ENCODE measurements at regions not wholly inside any gene's neighbourhood (a gene's known extent, or its start where the extent isn't known, plus 50 kb on each side); places are given as distances from the start of the nearest gene placed in this dataset.

DNA sequence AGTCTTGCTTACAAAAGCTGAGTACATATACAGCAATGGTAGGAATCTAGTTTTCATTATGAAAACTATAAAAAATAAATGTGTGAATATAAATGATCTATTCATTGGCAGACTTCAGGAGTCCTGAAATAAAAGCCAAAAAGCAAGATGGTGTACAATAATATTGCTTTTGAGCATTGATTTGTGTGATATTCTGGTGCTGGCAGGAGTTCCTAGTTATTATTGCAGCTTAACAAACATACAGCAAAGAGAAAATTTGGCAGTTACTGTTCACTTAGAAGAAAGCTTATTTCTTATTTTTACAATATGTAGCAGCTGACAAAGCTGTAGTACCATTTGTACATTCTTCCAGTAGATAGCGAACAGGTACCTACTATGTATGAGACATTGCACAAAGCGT lies 1518.9 kb upstream of the TENM4 start:
- H3K4me1 Mint-ChIP-seq, result no peaks in the 10 kb centered on the region

DNA sequence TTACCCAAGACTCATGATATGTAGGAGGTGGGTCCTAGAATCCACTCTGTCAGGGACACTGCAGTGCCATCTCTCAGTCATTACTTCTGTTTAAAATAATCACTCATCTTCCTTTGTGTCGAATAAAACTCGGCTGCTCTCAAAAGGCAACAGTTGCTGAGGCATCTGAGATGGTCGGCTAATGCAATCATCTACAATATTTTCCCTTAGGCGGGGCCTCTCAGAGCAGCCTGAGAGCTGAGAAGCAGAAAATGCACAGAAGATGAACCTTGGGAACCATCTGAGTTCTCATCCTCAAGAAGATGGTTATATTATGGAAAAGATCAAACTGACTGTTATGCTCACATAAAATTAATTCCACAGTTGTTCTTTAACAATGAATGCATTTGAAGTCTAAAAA lies 1518.2 kb upstream of the TENM4 start:
- Mint-ChIP-seq H3K4me3 (no peak overlapping the region), H3K27ac (no peak overlapping the region), H3K9me3 (no peaks in the 10 kb centered on the region), H3K27me3 (ENCODE audit: insufficient read depth, low read depth) (peaks cover 5% of the 10 kb centered on the region), H3K4me1 (no peaks in the 10 kb centered on the region), H3K36me3 (no peaks in the 10 kb centered on the region)
- Histone ChIP-seq H3K79me2 (ENCODE audit: low read depth) (no peaks in the 10 kb centered on the region), H3K27ac (no peak overlapping the region), H3K9me3 (ENCODE audit: low read depth) (no peaks in the 10 kb centered on the region), H3K27me3 (no peaks in the 10 kb centered on the region), H3K4me2 (no peak overlapping the region), H2AFZ (replicated peaks) (no peak overlapping the region), H3K4me3 (no peak overlapping the region), H3K9ac (no peak overlapping the region), H3K36me3 (no peaks in the 10 kb centered on the region), H3F3A (ENCODE audit: low read depth) (no peaks in the 10 kb centered on the region), H4K20me1 (ENCODE audit: low read depth) (no peaks in the 10 kb centered on the region), H3K4me1 (no peaks in the 10 kb centered on the region)
- TF ChIP-seq, protein P1, sequence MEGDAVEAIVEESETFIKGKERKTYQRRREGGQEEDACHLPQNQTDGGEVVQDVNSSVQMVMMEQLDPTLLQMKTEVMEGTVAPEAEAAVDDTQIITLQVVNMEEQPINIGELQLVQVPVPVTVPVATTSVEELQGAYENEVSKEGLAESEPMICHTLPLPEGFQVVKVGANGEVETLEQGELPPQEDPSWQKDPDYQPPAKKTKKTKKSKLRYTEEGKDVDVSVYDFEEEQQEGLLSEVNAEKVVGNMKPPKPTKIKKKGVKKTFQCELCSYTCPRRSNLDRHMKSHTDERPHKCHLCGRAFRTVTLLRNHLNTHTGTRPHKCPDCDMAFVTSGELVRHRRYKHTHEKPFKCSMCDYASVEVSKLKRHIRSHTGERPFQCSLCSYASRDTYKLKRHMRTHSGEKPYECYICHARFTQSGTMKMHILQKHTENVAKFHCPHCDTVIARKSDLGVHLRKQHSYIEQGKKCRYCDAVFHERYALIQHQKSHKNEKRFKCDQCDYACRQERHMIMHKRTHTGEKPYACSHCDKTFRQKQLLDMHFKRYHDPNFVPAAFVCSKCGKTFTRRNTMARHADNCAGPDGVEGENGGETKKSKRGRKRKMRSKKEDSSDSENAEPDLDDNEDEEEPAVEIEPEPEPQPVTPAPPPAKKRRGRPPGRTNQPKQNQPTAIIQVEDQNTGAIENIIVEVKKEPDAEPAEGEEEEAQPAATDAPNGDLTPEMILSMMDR (IDR thresholded peaks at IDR 0.05), result no peak
- no peak for TF ChIP-seq EZH2phosphoT487 (IDR thresholded peaks at IDR 0.05)
- TF ChIP-seq EZH2 (IDR thresholded peaks at IDR 0.05), result no peak
- DNase-seq (ENCODE audit: low spot score), result no peak

More for the DNA sequence above, 1518.9 kb upstream of the TENM4 start:
- Mint-ChIP-seq H3K4me3 (no peak overlapping the region), H3K27me3 (ENCODE audit: insufficient read depth, low read depth) (peaks cover 5% of the 10 kb centered on the region), H3K9me3 (no peaks in the 10 kb centered on the region), H3K27ac (no peak overlapping the region), H3K36me3 (no peaks in the 10 kb centered on the region)
- H3K9me3 ChIP-seq (ENCODE audit: low read depth), result no peaks in the 10 kb centered on the region
- TF ChIP-seq, protein P1 (IDR thresholded peaks at IDR 0.05), result no peak
- TF ChIP-seq EZH2 (IDR thresholded peaks at IDR 0.05), result no peak
- H3K4me1 ChIP-seq, result no peaks in the 10 kb centered on the region
- H3F3A ChIP-seq (ENCODE audit: low read depth), result no peaks in the 10 kb centered on the region
- H3K27me3 ChIP-seq, result no peaks in the 10 kb centered on the region
- no peaks in the 10 kb centered on the region for H4K20me1 ChIP-seq (ENCODE audit: low read depth)
- H3K4me2 ChIP-seq, result no peak overlapping the region
- no peak overlapping the region for H3K27ac ChIP-seq
- no peak overlapping the region for H2AFZ ChIP-seq (replicated peaks)
- no peaks in the 10 kb centered on the region for H3K79me2 ChIP-seq (ENCODE audit: low read depth)
- no peak overlapping the region for H3K4me3 ChIP-seq
- H3K36me3 ChIP-seq, result no peaks in the 10 kb centered on the region
- DNase-seq (ENCODE audit: low spot score), result no peak
- H3K9ac ChIP-seq, result no peak overlapping the region

DNA sequence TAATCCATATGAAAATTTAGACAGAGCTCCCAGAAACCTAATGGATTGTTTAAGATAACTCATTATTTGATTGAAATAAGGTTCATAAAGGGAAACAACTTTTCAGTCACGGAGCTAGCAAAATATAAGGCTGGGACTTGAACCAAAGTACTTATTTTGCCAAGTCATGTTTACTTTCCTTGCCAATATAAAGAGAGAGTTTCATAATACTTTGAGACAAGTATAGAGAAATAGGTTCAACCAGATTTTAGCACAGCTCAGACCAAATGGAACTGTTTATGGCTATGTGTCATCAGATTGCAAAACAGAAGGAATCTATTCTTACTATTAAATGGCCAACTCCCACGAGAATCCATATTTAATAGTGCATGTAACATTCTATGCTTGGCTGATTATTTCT lies 1517.5 kb upstream of the TENM4 start:
- H3K4me2 ChIP-seq, result no peak overlapping the region
- no peak overlapping the region for H3K27ac ChIP-seq
- Mint-ChIP-seq H3K36me3 (no peaks in the 10 kb centered on the region), H3K27me3 (ENCODE audit: insufficient read depth, low read depth) (peaks cover 5% of the 10 kb centered on the region), H3K27ac (no peak overlapping the region), H3K9me3 (no peaks in the 10 kb centered on the region), H3K4me1 (no peaks in the 10 kb centered on the region), H3K4me3 (no peak overlapping the region)
- H3K36me3 ChIP-seq, result no peaks in the 10 kb centered on the region
- H3K9ac ChIP-seq, result no peak overlapping the region
- H3K9me3 ChIP-seq (ENCODE audit: low read depth), result no peaks in the 10 kb centered on the region
- H3K79me2 ChIP-seq (ENCODE audit: low read depth), result no peaks in the 10 kb centered on the region
- H3K27me3 ChIP-seq, result no peaks in the 10 kb centered on the region
- no peaks in the 10 kb centered on the region for H3K4me1 ChIP-seq
- H4K20me1 ChIP-seq (ENCODE audit: low read depth), result no peaks in the 10 kb centered on the region
- no peak for DNase-seq (ENCODE audit: low spot score)
- H3F3A ChIP-seq (ENCODE audit: low read depth), result no peaks in the 10 kb centered on the region
- no peak overlapping the region for H3K4me3 ChIP-seq
- H2AFZ ChIP-seq (replicated peaks), result no peak overlapping the region
- TF ChIP-seq, protein P1 (IDR thresholded peaks at IDR 0.05), result no peak
- TF ChIP-seq EZH2 (IDR thresholded peaks at IDR 0.05) (no peak), EZH2phosphoT487 (IDR thresholded peaks at IDR 0.05) (no peak)

DNA sequence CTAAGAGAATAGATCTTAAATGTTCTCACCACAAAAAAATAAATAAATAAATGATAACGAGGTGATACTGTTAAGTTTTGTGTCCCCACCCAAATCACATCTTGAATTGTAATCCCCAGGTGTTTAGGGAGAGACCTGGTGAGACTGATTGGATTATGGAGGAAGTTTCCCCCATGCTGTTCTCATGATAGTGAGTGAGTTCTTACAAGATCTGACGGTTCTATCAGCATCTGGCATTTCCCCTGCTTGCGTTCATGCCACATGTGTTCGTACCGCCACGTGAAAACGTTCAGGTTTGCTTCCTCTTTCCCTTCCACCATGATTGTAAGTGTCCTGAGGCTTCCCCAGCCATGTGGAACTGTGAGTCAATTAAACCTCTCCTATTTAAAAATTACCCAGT lies 1514.8 kb upstream of the TENM4 start:
- Histone ChIP-seq H3F3A (ENCODE audit: low read depth) (no peaks in the 10 kb centered on the region), H3K27ac (no peak overlapping the region), H3K9me3 (ENCODE audit: low read depth) (no peaks in the 10 kb centered on the region), H3K79me2 (ENCODE audit: low read depth) (no peaks in the 10 kb centered on the region), H2AFZ (replicated peaks) (no peak overlapping the region), H4K20me1 (ENCODE audit: low read depth) (no peaks in the 10 kb centered on the region), H3K27me3 (no peaks in the 10 kb centered on the region), H3K4me1 (no peaks in the 10 kb centered on the region), H3K4me3 (no peak overlapping the region), H3K36me3 (no peaks in the 10 kb centered on the region), H3K4me2 (no peak overlapping the region), H3K9ac (no peak overlapping the region)
- H3K27ac Mint-ChIP-seq, result no peak overlapping the region
- H3K4me1 Mint-ChIP-seq, result no peaks in the 10 kb centered on the region
- no peak overlapping the region for H3K4me3 Mint-ChIP-seq
- peaks cover 11% of the 10 kb centered on the region for H3K9me3 Mint-ChIP-seq
- TF ChIP-seq EZH2 (IDR thresholded peaks at IDR 0.05) (no peak), EZH2phosphoT487 (IDR thresholded peaks at IDR 0.05) (no peak)
- TF ChIP-seq, protein P1 (IDR thresholded peaks at IDR 0.05), result no peak
- H3K27me3 Mint-ChIP-seq (ENCODE audit: insufficient read depth, low read depth), result no peaks in the 10 kb centered on the region
- no peaks in the 10 kb centered on the region for H3K36me3 Mint-ChIP-seq
- DNase-seq (ENCODE audit: low spot score), result no peak

Measured in neural progenitor cell (in vitro differentiated cells).